PFSK-1 (cell line): ENCODE measurements at regions not wholly inside any gene's neighbourhood (a gene's known extent, or its start where the extent isn't known, plus 50 kb on each side); places are given as distances from the start of the nearest gene placed in this dataset.

ENCODE experiments used
- FOXP2 ChIP-seq: optimal IDR thresholded peaks from 2 replicates; pipeline ENCODE3; 2011; ENCODE audit warnings: borderline replicate concordance, control low read depth, inconsistent platforms; ENCODE audit not compliant: insufficient read depth; ENCODE audit errors: extremely low read length, extremely low read depth
- POLR2AphosphoS5 ChIP-seq: IDR thresholded peaks from 2 replicates; pipeline ENCODE4 v1.6.1; 2012; ENCODE audit warnings: low read depth, mild to moderate bottlenecking, control low read depth, low read length, moderate library complexity
- SIN3A ChIP-seq: IDR thresholded peaks from 2 replicates; pipeline ENCODE4 v1.6.1; 2012; ENCODE audit warnings: mild to moderate bottlenecking, low read length, moderate library complexity, borderline replicate concordance; ENCODE audit not compliant: insufficient read depth
- TAF1 ChIP-seq: IDR thresholded peaks from 2 replicates; pipeline ENCODE4 v1.6.1; 2012; ENCODE audit warnings: low read length, control low read depth, borderline replicate concordance; ENCODE audit not compliant: insufficient read depth
- TF ChIP-seq, protein P1 (sequence below), 2 experiments: IDR thresholded peaks; 2 replicates each; pipeline versions ENCODE4 v1.6.1 to v1.8.0; 2011 to 2012; ENCODE audit warnings: low read depth in 2 of 2, low read length in 2 of 2, control low read depth in 1 of 2, inconsistent platforms in 1 of 2, mild to moderate bottlenecking in 1 of 2, moderate library complexity in 1 of 2; ENCODE audit not compliant: insufficient read depth in 1 of 2

DNA sequence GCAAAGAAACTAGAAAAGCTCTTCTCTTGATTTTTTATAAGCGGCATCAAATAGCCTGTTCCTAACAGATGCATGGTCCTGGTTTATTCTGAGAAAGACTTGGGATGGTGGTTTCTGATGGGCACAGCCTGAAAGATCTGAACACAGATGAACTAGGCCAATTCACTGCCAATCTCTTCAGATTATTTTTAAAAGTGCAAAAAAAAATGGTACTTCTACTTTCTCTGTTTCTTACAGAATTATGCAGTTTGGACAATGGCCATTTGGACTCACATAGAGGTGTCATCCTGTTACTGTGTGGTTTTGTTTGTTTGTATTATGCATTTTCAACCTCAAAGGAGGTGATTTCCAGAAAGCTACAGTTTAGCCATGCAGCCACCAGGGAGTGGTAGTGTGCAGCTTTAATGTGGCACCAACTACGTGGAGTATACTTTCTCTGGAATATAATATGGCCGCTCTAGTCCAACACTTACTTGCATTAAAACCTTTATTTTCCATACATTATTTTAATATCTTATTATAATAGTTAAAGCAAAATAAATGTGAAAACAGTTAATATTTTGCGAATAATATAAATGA lies 469.8 kb upstream of the KIRREL3 start:
- TF ChIP-seq, protein P1, sequence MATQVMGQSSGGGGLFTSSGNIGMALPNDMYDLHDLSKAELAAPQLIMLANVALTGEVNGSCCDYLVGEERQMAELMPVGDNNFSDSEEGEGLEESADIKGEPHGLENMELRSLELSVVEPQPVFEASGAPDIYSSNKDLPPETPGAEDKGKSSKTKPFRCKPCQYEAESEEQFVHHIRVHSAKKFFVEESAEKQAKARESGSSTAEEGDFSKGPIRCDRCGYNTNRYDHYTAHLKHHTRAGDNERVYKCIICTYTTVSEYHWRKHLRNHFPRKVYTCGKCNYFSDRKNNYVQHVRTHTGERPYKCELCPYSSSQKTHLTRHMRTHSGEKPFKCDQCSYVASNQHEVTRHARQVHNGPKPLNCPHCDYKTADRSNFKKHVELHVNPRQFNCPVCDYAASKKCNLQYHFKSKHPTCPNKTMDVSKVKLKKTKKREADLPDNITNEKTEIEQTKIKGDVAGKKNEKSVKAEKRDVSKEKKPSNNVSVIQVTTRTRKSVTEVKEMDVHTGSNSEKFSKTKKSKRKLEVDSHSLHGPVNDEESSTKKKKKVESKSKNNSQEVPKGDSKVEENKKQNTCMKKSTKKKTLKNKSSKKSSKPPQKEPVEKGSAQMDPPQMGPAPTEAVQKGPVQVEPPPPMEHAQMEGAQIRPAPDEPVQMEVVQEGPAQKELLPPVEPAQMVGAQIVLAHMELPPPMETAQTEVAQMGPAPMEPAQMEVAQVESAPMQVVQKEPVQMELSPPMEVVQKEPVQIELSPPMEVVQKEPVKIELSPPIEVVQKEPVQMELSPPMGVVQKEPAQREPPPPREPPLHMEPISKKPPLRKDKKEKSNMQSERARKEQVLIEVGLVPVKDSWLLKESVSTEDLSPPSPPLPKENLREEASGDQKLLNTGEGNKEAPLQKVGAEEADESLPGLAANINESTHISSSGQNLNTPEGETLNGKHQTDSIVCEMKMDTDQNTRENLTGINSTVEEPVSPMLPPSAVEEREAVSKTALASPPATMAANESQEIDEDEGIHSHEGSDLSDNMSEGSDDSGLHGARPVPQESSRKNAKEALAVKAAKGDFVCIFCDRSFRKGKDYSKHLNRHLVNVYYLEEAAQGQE (IDR thresholded peaks at IDR 0.05; ENCODE audit: insufficient read depth in 1 of 2, low read depth in 2 of 2, low read length in 2 of 2) = no peak
- TF ChIP-seq SIN3A = no peak
- TF ChIP-seq POLR2AphosphoS5 = no peak
- TF ChIP-seq TAF1 = no peak
- TF ChIP-seq FOXP2 = no peak
